PFSK-1 (cell line): ENCODE measurements at regions not wholly inside any gene's neighbourhood (a gene's known extent, or its start where the extent isn't known, plus 50 kb on each side); places are given as distances from the start of the nearest gene placed in this dataset.

Experiments
- POLR2AphosphoS5 ChIP-seq: IDR thresholded peaks from 2 replicates; pipeline ENCODE4 v1.6.1; 2012; ENCODE audit warnings: low read depth, mild to moderate bottlenecking, control low read depth, low read length, moderate library complexity
- SIN3A ChIP-seq: IDR thresholded peaks from 2 replicates; pipeline ENCODE4 v1.6.1; 2012; ENCODE audit warnings: mild to moderate bottlenecking, low read length, moderate library complexity, borderline replicate concordance; ENCODE audit not compliant: insufficient read depth
- TAF1 ChIP-seq: IDR thresholded peaks from 2 replicates; pipeline ENCODE4 v1.6.1; 2012; ENCODE audit warnings: low read length, control low read depth, borderline replicate concordance; ENCODE audit not compliant: insufficient read depth
- TF ChIP-seq, protein P1 (sequence below), 2 experiments: IDR thresholded peaks; 2 replicates each; pipeline versions ENCODE4 v1.6.1 to v1.8.0; 2011 to 2012; ENCODE audit warnings: low read depth in 2 of 2, low read length in 2 of 2, control low read depth in 1 of 2, inconsistent platforms in 1 of 2, mild to moderate bottlenecking in 1 of 2, moderate library complexity in 1 of 2; ENCODE audit not compliant: insufficient read depth in 1 of 2

DNA sequence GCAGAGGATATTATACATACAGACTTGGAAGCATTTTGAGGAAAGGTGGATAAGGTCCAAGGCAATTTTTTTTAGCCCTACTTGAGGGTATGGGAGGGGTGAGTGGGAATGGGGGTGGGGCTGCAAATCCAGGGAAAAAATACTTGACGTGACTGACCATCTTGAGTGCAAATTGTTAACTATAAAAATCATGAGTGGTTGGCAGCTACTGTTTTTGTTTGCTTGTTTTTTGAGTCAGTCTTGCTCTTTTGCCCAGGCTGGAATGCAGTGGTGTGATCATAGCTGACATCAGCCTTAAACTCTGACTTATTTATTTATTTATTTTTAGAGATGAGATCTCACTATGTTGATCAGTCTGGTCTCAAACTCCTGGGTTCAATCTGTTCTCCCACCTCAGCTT, 458.8 kb downstream of the PIK3C3 start:
- TF ChIP-seq POLR2AphosphoS5: no peak
- TF ChIP-seq SIN3A: no peak
- TF ChIP-seq, protein P1, sequence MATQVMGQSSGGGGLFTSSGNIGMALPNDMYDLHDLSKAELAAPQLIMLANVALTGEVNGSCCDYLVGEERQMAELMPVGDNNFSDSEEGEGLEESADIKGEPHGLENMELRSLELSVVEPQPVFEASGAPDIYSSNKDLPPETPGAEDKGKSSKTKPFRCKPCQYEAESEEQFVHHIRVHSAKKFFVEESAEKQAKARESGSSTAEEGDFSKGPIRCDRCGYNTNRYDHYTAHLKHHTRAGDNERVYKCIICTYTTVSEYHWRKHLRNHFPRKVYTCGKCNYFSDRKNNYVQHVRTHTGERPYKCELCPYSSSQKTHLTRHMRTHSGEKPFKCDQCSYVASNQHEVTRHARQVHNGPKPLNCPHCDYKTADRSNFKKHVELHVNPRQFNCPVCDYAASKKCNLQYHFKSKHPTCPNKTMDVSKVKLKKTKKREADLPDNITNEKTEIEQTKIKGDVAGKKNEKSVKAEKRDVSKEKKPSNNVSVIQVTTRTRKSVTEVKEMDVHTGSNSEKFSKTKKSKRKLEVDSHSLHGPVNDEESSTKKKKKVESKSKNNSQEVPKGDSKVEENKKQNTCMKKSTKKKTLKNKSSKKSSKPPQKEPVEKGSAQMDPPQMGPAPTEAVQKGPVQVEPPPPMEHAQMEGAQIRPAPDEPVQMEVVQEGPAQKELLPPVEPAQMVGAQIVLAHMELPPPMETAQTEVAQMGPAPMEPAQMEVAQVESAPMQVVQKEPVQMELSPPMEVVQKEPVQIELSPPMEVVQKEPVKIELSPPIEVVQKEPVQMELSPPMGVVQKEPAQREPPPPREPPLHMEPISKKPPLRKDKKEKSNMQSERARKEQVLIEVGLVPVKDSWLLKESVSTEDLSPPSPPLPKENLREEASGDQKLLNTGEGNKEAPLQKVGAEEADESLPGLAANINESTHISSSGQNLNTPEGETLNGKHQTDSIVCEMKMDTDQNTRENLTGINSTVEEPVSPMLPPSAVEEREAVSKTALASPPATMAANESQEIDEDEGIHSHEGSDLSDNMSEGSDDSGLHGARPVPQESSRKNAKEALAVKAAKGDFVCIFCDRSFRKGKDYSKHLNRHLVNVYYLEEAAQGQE (IDR thresholded peaks at IDR 0.05; ENCODE audit: insufficient read depth in 1 of 2, low read depth in 2 of 2, low read length in 2 of 2): no peak
- no peak for TF ChIP-seq TAF1
